ENCODE measurements at regions not wholly inside any gene's neighbourhood (a gene's known extent, or its start where the extent isn't known, plus 50 kb on each side); places are given as distances from the start of the nearest gene placed in this dataset.
"Not testable (repeated sequence)": the region's sequence is repeated elsewhere in the genome, so short reads cannot be mapped to it uniquely, and the experiment has no call there.

DNA sequence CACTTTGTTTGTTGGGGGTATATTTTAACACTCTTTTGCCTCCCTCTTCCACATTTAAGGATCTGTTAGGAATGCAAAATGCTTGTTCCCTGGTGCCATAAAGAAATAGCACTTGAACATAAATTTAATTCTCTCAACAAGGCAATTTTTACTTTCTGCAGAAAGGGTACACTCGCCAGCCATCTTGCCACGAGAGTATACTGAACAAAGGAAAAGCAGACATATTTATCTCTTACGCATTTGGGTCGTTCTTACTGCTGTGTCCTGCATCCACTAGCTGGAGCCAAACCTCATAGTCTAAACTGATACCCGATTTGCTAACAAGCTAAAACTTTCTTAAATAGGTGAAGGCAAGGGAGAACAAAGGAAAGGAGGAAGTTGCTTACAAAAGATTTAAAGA, 129.5 kb downstream of the B3GNT2 start:
- Histone ChIP-seq H4K20me1 (ENCODE audit: insufficient read depth, low read length) (no peaks in the 10 kb centered on the region), H3K4me3 (ENCODE audit: low read length) (no peak overlapping the region), H3K4me2 (ENCODE audit: low read depth, low read length) (no peak overlapping the region), H3K36me3 (replicated peaks; ENCODE audit: insufficient read depth, low read length) (no peaks in the 10 kb centered on the region), H3K4me1 (ENCODE audit: low read length) (no peaks in the 10 kb centered on the region), H3K9ac (ENCODE audit: low read length) (no peak overlapping the region), H3F3A (ENCODE audit: insufficient read depth, low read length) (no peaks in the 10 kb centered on the region), H3K27ac (ENCODE audit: low read length) (no peak overlapping the region), H3K79me2 (ENCODE audit: low read length) (no peaks in the 10 kb centered on the region), H3K9me3 (replicated peaks; ENCODE audit: insufficient read depth, low read length) (no peaks in the 10 kb centered on the region), H2AFZ (ENCODE audit: low read length) (no peak overlapping the region), H3K9me2 (replicated peaks; ENCODE audit: insufficient read depth, low read length) (no peaks in the 10 kb centered on the region), H3K27me3 (replicated peaks; ENCODE audit: insufficient read depth, low read length) (no peaks in the 10 kb centered on the region)
- TF ChIP-seq CTCF (IDR thresholded peaks at IDR 0.05; ENCODE audit: low read length) = no peak
- TF ChIP-seq EZH2 (optimal IDR thresholded peaks at IDR 0.05; ENCODE audit: low read depth, low read length) = no peak
- no peak for TF ChIP-seq EZH2phosphoT487 (IDR thresholded peaks at IDR 0.05; ENCODE audit: low read length)
- no peak for DNase-seq

DNA sequence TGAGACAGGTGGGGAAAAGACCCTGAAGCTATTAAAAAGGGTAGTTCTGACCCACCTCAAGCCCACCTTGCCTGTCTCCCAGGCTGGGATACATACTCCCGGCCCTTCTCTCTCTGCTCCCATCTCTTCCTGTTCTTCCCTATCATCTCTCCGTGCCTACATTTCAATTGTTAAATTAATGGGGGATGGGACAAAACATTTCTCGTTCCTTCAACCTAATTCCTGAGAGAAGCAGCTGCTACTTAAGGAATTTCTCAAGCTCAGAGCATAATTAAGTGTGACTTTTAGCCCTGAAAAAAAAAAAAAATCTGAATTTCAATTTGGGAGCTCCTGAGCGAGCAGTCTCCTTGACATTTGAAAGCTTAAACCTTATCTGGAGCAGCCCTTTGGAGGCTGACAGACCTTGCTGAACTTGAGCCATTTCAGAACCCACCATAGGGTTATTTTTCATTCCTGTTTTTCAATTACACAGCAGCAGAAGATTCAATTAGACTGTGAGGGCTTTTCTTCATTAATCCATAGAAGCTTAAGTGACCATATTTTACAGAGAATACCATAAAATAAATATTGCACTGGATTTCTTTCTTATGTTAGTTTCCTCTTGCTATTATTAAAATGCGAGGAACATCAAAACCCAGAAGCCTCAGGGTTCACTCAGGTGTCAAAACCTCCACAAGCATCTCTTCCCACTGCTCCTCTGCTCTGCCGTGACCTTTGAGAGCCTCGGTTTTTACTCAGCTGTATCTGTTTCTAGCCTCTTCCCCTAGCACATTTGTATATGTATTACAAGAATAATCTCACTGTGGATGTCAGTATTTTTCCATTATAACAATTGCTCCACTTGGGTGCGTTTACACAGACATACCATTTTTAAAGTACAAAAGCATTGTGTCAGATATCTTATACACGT, 125.7 kb downstream of the B3GNT2 start:
- no peaks in the 10 kb centered on the region for H3K79me2 ChIP-seq (ENCODE audit: low read length)
- no peaks in the 10 kb centered on the region for H3K9me2 ChIP-seq (replicated peaks; ENCODE audit: insufficient read depth, low read length)
- no peaks in the 10 kb centered on the region for H3K4me1 ChIP-seq (ENCODE audit: low read length)
- H2AFZ ChIP-seq (ENCODE audit: low read length) = no peak overlapping the region
- no peaks in the 10 kb centered on the region for H4K20me1 ChIP-seq (ENCODE audit: insufficient read depth, low read length)
- H3K9me3 ChIP-seq (replicated peaks; ENCODE audit: insufficient read depth, low read length) = no peaks in the 10 kb centered on the region
- H3K27ac ChIP-seq (ENCODE audit: low read length) = no peak overlapping the region
- no peak overlapping the region for H3K9ac ChIP-seq (ENCODE audit: low read length)
- H3F3A ChIP-seq (ENCODE audit: insufficient read depth, low read length) = no peaks in the 10 kb centered on the region
- TF ChIP-seq EZH2phosphoT487 (IDR thresholded peaks at IDR 0.05; ENCODE audit: low read length) = no peak
- TF ChIP-seq CTCF (IDR thresholded peaks at IDR 0.05; ENCODE audit: low read length) = no peak
- TF ChIP-seq EZH2 (optimal IDR thresholded peaks at IDR 0.05; ENCODE audit: low read depth, low read length) = no peak
- H3K4me2 ChIP-seq (ENCODE audit: low read depth, low read length) = no peak overlapping the region
- no peaks in the 10 kb centered on the region for H3K36me3 ChIP-seq (replicated peaks; ENCODE audit: insufficient read depth, low read length)
- H3K27me3 ChIP-seq (replicated peaks; ENCODE audit: insufficient read depth, low read length) = no peaks in the 10 kb centered on the region
- H3K4me3 ChIP-seq (ENCODE audit: low read length) = no peak overlapping the region
- no peak for DNase-seq

GRCh38 chr2:62320657-62321357, 124.9 kb downstream of the B3GNT2 start:
- H3K79me2 ChIP-seq (ENCODE audit: low read length) = no peaks in the 10 kb centered on the region
- H3K9me3 ChIP-seq (replicated peaks; ENCODE audit: insufficient read depth, low read length) = no peaks in the 10 kb centered on the region
- H4K20me1 ChIP-seq (ENCODE audit: insufficient read depth, low read length) = no peaks in the 10 kb centered on the region
- H2AFZ ChIP-seq (ENCODE audit: low read length) = no peak overlapping the region
- H3K4me2 ChIP-seq (ENCODE audit: low read depth, low read length) = no peak overlapping the region
- H3F3A ChIP-seq (ENCODE audit: insufficient read depth, low read length) = no peaks in the 10 kb centered on the region
- no peak for DNase-seq
- H3K36me3 ChIP-seq (replicated peaks; ENCODE audit: insufficient read depth, low read length) = no peaks in the 10 kb centered on the region
- no peaks in the 10 kb centered on the region for H3K4me1 ChIP-seq (ENCODE audit: low read length)
- TF ChIP-seq EZH2phosphoT487 (IDR thresholded peaks at IDR 0.05; ENCODE audit: low read length) (no peak), EZH2 (optimal IDR thresholded peaks at IDR 0.05; ENCODE audit: low read depth, low read length) (no peak), CTCF (IDR thresholded peaks at IDR 0.05; ENCODE audit: low read length) (no peak)
- no peak overlapping the region for H3K4me3 ChIP-seq (ENCODE audit: low read length)
- H3K9me2 ChIP-seq (replicated peaks; ENCODE audit: insufficient read depth, low read length) = no peaks in the 10 kb centered on the region
- H3K27me3 ChIP-seq (replicated peaks; ENCODE audit: insufficient read depth, low read length) = no peaks in the 10 kb centered on the region
- H3K27ac ChIP-seq (ENCODE audit: low read length) = no peak overlapping the region
- H3K9ac ChIP-seq (ENCODE audit: low read length) = no peak overlapping the region

- H3K4me3 ChIP-seq (ENCODE audit: low read length); H3K9ac ChIP-seq (ENCODE audit: low read length); H3K27me3 ChIP-seq (replicated peaks; ENCODE audit: insufficient read depth, low read length); H2AFZ ChIP-seq (ENCODE audit: low read length); H3K4me2 ChIP-seq (ENCODE audit: low read depth, low read length); H3K9me3 ChIP-seq (replicated peaks; ENCODE audit: insufficient read depth, low read length); H4K20me1 ChIP-seq (ENCODE audit: insufficient read depth, low read length); H3K9me2 ChIP-seq (replicated peaks; ENCODE audit: insufficient read depth, low read length); H3K27ac ChIP-seq (ENCODE audit: low read length); H3K79me2 ChIP-seq (ENCODE audit: low read length); DNase-seq; H3F3A ChIP-seq (ENCODE audit: insufficient read depth, low read length); H3K36me3 ChIP-seq (replicated peaks; ENCODE audit: insufficient read depth, low read length); H3K4me1 ChIP-seq (ENCODE audit: low read length): not testable (repeated sequence)
These were observed 124.2 kb downstream of the B3GNT2 start for GRCh38 chr2:62320137-62320536.

Data from MM.1S (cell line).